Osteoblast (primary cell): ENCODE measurements at regions not wholly inside any gene's neighbourhood (a gene's known extent, or its start where the extent isn't known, plus 50 kb on each side); places are given as distances from the start of the nearest gene placed in this dataset.

Source experiments
- DNase-seq: peaks from one replicate; pipeline ENCODE4 v3.0.0; 2011; ENCODE audit warnings: low spot score, mixed read lengths; ENCODE audit not compliant: insufficient read length; ENCODE audit errors: missing footprints
- H2AFZ ChIP-seq: 2 replicates; pipeline ENCODE4 v1.6.0; 2011; ENCODE audit warnings: mild to moderate bottlenecking, low read length
- H3K27ac ChIP-seq: 2 replicates; pipeline ENCODE4 v1.5.1; 2011; ENCODE audit warnings: mild to moderate bottlenecking, low read depth, low read length, moderate library complexity
- H3K27me3 ChIP-seq: 2 replicates; pipeline ENCODE4 v1.6.0; 2012; ENCODE audit warnings: mild to moderate bottlenecking, control low read depth, inconsistent platforms, low read length, moderate library complexity; ENCODE audit not compliant: insufficient read depth
- H3K36me3 ChIP-seq: 2 replicates; pipeline ENCODE4 v1.5.1; 2011; ENCODE audit warnings: mild to moderate bottlenecking, low read length, control low read depth, moderate library complexity; ENCODE audit not compliant: insufficient read depth
- H3K4me1 ChIP-seq: 2 replicates; pipeline ENCODE4 v1.5.1; 2011; ENCODE audit warnings: mild to moderate bottlenecking, low read length, control low read depth, moderate library complexity; ENCODE audit not compliant: insufficient read depth
- H3K4me2 ChIP-seq: 2 replicates; pipeline ENCODE4 v1.6.0; 2011; ENCODE audit warnings: mild to moderate bottlenecking, low read length; ENCODE audit not compliant: insufficient read depth
- H3K4me3 ChIP-seq: fragments of 200-600 bp; sonication (generic); 3 replicates; pipeline ENCODE4 v1.5.1; 2012; ENCODE audit warnings: mild to moderate bottlenecking, low read length, inconsistent platforms; ENCODE audit not compliant: insufficient read depth
- H3K79me2 ChIP-seq: 2 replicates; pipeline ENCODE4 v1.6.0; 2012; ENCODE audit warnings: mild to moderate bottlenecking, low read length, control low read depth, inconsistent platforms; ENCODE audit not compliant: insufficient read depth
- H3K9me3 ChIP-seq: 2 replicates; pipeline ENCODE4 v1.5.1; 2011; ENCODE audit warnings: low read depth, low read length, control low read depth
- H4K20me1 ChIP-seq: 2 replicates; pipeline ENCODE4 v1.6.0; 2012; ENCODE audit warnings: mild to moderate bottlenecking, low read length, control low read depth; ENCODE audit not compliant: insufficient read depth
- TF ChIP-seq, protein P1 (sequence below): IDR thresholded peaks from 2 replicates; pipeline ENCODE4 v1.5.1; 2011; ENCODE audit warnings: mild to moderate bottlenecking, low read depth, low read length, moderate library complexity; ENCODE audit errors: extremely low read depth

GRCh38 chr11:45400591-45400990, 114.5 kb upstream of the SYT13 start:
- Histone ChIP-seq H3K4me1 (peaks cover 23% of the 10 kb centered on the region), H3K4me2 (peak overlapping the region; percentile 75), H3K36me3 (no peaks in the 10 kb centered on the region), H3K79me2 (no peaks in the 10 kb centered on the region), H3K9me3 (no peaks in the 10 kb centered on the region), H3K4me3 (peak overlapping the region; percentile 43), H4K20me1 (no peaks in the 10 kb centered on the region), H2AFZ (peak overlapping the region; percentile 76), H3K27ac (peak overlapping the region; percentile 67), H3K27me3 (no peaks in the 10 kb centered on the region)
- TF ChIP-seq, protein P1, sequence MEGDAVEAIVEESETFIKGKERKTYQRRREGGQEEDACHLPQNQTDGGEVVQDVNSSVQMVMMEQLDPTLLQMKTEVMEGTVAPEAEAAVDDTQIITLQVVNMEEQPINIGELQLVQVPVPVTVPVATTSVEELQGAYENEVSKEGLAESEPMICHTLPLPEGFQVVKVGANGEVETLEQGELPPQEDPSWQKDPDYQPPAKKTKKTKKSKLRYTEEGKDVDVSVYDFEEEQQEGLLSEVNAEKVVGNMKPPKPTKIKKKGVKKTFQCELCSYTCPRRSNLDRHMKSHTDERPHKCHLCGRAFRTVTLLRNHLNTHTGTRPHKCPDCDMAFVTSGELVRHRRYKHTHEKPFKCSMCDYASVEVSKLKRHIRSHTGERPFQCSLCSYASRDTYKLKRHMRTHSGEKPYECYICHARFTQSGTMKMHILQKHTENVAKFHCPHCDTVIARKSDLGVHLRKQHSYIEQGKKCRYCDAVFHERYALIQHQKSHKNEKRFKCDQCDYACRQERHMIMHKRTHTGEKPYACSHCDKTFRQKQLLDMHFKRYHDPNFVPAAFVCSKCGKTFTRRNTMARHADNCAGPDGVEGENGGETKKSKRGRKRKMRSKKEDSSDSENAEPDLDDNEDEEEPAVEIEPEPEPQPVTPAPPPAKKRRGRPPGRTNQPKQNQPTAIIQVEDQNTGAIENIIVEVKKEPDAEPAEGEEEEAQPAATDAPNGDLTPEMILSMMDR: no peak
- peak; percentile 90 for DNase-seq

GRCh38 chr11:45399166-45399565, 113.0 kb upstream of the SYT13 start:
- TF ChIP-seq, protein P1: peak; percentile 11
- no peaks in the 10 kb centered on the region for H4K20me1 ChIP-seq

DNA sequence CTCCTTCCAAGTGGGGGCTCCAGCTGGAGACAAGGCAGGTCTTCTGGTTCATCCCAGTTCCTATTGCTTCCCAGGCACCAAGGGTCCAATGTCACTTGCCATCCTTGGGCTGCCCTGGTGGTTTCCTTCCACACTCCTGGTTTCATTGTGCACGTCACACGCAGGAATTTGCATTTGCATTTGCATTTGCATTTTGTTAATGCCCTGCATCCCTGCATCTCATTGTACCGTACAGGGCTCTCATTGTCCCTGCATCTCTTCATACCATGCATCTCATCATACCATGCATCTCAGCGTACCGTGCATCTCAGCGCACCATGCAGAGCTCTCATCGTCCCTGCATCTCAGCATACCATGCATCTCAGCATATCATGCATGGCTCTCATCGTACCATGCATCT, 112.2 kb upstream of the SYT13 start:
- H3K4me2 ChIP-seq: no peak overlapping the region
- H3K27ac ChIP-seq: no peak overlapping the region
- no peaks in the 10 kb centered on the region for H4K20me1 ChIP-seq
- H3K9me3 ChIP-seq: no peaks in the 10 kb centered on the region
- H3K4me1 ChIP-seq: peaks cover 23% of the 10 kb centered on the region
- no peaks in the 10 kb centered on the region for H3K36me3 ChIP-seq
- H3K79me2 ChIP-seq: no peaks in the 10 kb centered on the region
- H2AFZ ChIP-seq: no peak overlapping the region
- no peak for DNase-seq
- H3K27me3 ChIP-seq: no peaks in the 10 kb centered on the region
- no peak overlapping the region for H3K4me3 ChIP-seq
- TF ChIP-seq, protein P1: no peak

More at GRCh38 chr11:45399166-45399565, 113.0 kb upstream of the SYT13 start:
- Histone ChIP-seq H3K4me1 (peaks cover 23% of the 10 kb centered on the region), H3K4me2 (no peak overlapping the region), H3K36me3 (no peaks in the 10 kb centered on the region), H3K79me2 (no peaks in the 10 kb centered on the region), H3K9me3 (no peaks in the 10 kb centered on the region), H3K27me3 (no peaks in the 10 kb centered on the region), H2AFZ (no peak overlapping the region), H3K27ac (no peak overlapping the region), H3K4me3 (no peak overlapping the region)
- DNase-seq: no peak

- no peak for DNase-seq
- Histone ChIP-seq H3K9me3 (no peaks in the 10 kb centered on the region), H3K4me3 (no peak overlapping the region), H3K79me2 (no peaks in the 10 kb centered on the region), H4K20me1 (no peaks in the 10 kb centered on the region), H3K36me3 (no peaks in the 10 kb centered on the region), H3K27ac (no peak overlapping the region), H3K27me3 (no peaks in the 10 kb centered on the region), H3K4me2 (no peak overlapping the region), H2AFZ (no peak overlapping the region), H3K4me1 (peaks cover 23% of the 10 kb centered on the region)
- TF ChIP-seq, protein P1: no peak
These were observed 110.3 kb upstream of the SYT13 start for GRCh38 chr11:45396394-45396793.
